GM23338 (cell line): ENCODE measurements at regions not wholly inside any gene's neighbourhood (a gene's known extent, or its start where the extent isn't known, plus 50 kb on each side); places are given as distances from the start of the nearest gene placed in this dataset.

Experiments used
- CREB1 ChIP-seq: fragments of 250-450 bp; sonication (Bioruptor Pico); IDR thresholded peaks from 2 replicates; pipeline ENCODE4 v1.5.0; 2020; ENCODE audit warnings: low read depth, mild to moderate bottlenecking, moderate library complexity
- CTCF ChIP-seq, 2 experiments: fragments of 200-600 bp in 1 of 2; sonication (generic) in 1 of 2; conservative IDR thresholded peaks; 2 replicates each; pipeline versions ENCODE4 v1.5.1 to v1.6.1; 2016 to 2017; ENCODE audit warnings: antibody characterized with exemption in 2 of 2, low read depth in 2 of 2, mild to moderate bottlenecking in 2 of 2, moderate library complexity in 1 of 2
- EZH2 ChIP-seq: fragments of 200-600 bp; sonication (generic); IDR thresholded peaks from one replicate; pipeline ENCODE4 v1.8.0; 2017; ENCODE audit warnings: antibody characterized with exemption, mild to moderate bottlenecking, low read depth; ENCODE audit not compliant: unreplicated experiment
- EZH2phosphoT487 ChIP-seq: fragments of 200-600 bp; sonication (generic); IDR thresholded peaks from one replicate; pipeline ENCODE4 v1.8.1; 2018; ENCODE audit warnings: antibody characterized with exemption; ENCODE audit not compliant: unreplicated experiment
- JUNB ChIP-seq: IDR thresholded peaks from one replicate; pipeline ENCODE4 v1.6.1; 2016; ENCODE audit warnings: antibody characterized with exemption; ENCODE audit not compliant: unreplicated experiment
- POLR2AphosphoS5 ChIP-seq: IDR thresholded peaks from 2 replicates; pipeline ENCODE4 v1.6.1; 2016; ENCODE audit warnings: antibody characterized with exemption, low read depth
- REST ChIP-seq: IDR thresholded peaks from one replicate; pipeline ENCODE4 v1.6.1; 2018; ENCODE audit warnings: antibody characterized with exemption; ENCODE audit not compliant: unreplicated experiment
- STAT1 ChIP-seq: IDR thresholded peaks from one replicate; pipeline ENCODE4 v1.6.1; 2016; ENCODE audit warnings: antibody characterized with exemption; ENCODE audit not compliant: unreplicated experiment
- ZNF114 ChIP-seq: fragments of 250-450 bp; sonication (Bioruptor Pico); IDR thresholded peaks from 2 replicates; pipeline ENCODE4 v1.5.0; 2020; ENCODE audit warnings: mild to moderate bottlenecking, moderate library complexity

- TF ChIP-seq CTCF (conservative IDR thresholded peaks at IDR 0.05; ENCODE audit: low read depth in 2 of 2) (no peak), JUNB (no peak), POLR2AphosphoS5 (no peak), REST (no peak), EZH2 (no peak), ZNF114 (CRISPR knock-in tag) (no peak), CREB1 (CRISPR knock-in tag) (no peak), EZH2phosphoT487 (no peak), STAT1 (no peak)
Measured at GRCh38 chr11:104625246-104625645, 273.0 kb downstream of the CASP12 start.
